ENCODE measurements at regions not wholly inside any gene's neighbourhood (a gene's known extent, or its start where the extent isn't known, plus 50 kb on each side); places are given as distances from the start of the nearest gene placed in this dataset.

DNA sequence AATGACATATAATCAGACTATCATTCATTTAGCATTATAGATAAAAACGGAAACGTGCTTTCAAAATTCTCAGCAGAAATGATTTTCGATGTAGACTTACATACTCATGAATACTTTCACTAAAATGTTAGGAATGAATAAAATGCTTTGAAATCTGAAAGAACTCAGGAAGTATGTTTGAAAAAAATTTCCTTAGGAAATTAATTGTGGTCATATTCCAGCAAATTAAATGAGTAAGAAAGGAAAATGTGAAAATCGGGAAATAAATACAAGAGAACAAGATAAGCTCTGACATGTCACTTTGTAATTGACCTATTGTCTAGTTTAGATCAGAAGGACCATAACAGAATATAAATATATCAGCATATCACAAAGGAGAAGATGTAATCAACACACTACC is 981.0 kb upstream of the CDH2 start:
- TF ChIP-seq, protein P1, sequence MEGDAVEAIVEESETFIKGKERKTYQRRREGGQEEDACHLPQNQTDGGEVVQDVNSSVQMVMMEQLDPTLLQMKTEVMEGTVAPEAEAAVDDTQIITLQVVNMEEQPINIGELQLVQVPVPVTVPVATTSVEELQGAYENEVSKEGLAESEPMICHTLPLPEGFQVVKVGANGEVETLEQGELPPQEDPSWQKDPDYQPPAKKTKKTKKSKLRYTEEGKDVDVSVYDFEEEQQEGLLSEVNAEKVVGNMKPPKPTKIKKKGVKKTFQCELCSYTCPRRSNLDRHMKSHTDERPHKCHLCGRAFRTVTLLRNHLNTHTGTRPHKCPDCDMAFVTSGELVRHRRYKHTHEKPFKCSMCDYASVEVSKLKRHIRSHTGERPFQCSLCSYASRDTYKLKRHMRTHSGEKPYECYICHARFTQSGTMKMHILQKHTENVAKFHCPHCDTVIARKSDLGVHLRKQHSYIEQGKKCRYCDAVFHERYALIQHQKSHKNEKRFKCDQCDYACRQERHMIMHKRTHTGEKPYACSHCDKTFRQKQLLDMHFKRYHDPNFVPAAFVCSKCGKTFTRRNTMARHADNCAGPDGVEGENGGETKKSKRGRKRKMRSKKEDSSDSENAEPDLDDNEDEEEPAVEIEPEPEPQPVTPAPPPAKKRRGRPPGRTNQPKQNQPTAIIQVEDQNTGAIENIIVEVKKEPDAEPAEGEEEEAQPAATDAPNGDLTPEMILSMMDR (conservative IDR thresholded peaks at IDR 0.05): no peak
- no peak for TF ChIP-seq ZFX (IDR thresholded peaks at IDR 0.05)
